Thyroid gland (tissue), 4 donors: ENCODE measurements at regions not wholly inside any gene's neighbourhood (a gene's known extent, or its start where the extent isn't known, plus 50 kb on each side); places are given as distances from the start of the nearest gene placed in this dataset.
"Not testable (repeated sequence)": the region's sequence is repeated elsewhere in the genome, so short reads cannot be mapped to it uniquely, and the experiment has no call there.

Experiments
- DNase-seq, 2 donors: peaks; one replicate each; pipeline ENCODE4 v3.0.0-alpha.2; 2019
- H3K27ac ChIP-seq, 3 donors: fragments of 200-600 bp; sonication (generic); 1 replicate in 2 of 3; 2 replicates in 1 of 3; pipeline ENCODE4 v1.5.1; 2016 to 2019; ENCODE audit warnings: mild to moderate bottlenecking in 1 of 3, moderate library complexity in 1 of 3
- H3K27me3 ChIP-seq: fragments of 200-600 bp; sonication (generic); one replicate; pipeline ENCODE4 v1.5.1; 2019
- H3K36me3 ChIP-seq, 2 donors: fragments of 200-600 bp; sonication (generic); one replicate each; pipeline ENCODE4 v1.5.1; 2016 to 2019
- H3K4me1 ChIP-seq, 2 donors: fragments of 200-600 bp; sonication (generic); one replicate each; pipeline ENCODE4 v1.5.1; 2017 to 2019
- H3K4me3 ChIP-seq, 3 donors: fragments of 200-600 bp; sonication (generic); replicated peaks in 1 of 3; 1 replicate in 2 of 3; 2 replicates in 1 of 3; pipeline ENCODE4 v1.5.1; 2016; ENCODE audit warnings: mild to moderate bottlenecking in 1 of 3
- H3K9me3 ChIP-seq: fragments of 200-600 bp; sonication (generic); one replicate; pipeline ENCODE4 v1.5.1; 2017
- POLR2A ChIP-seq, 2 donors: fragments of 450-650 bp; IDR thresholded peaks; one replicate each; pipeline ENCODE4 v1.6.1; 2017; ENCODE audit warnings: antibody characterized with exemption in 2 of 2, mild to moderate bottlenecking in 2 of 2, moderate library complexity in 1 of 2
- WGBS, 2 donors: methylation state at CpG; one replicate each; pipeline ENCODE4 v1.1.5; 2017; 5-methylcytosine and 5-hydroxymethylcytosine counted together
- intact Hi-C: fragments of 100-400 bp; cut with DNase I; formaldehyde crosslinking; loops from one replicate; pipeline ENCODE4 v1.15.1; 2023
- TF ChIP-seq, protein P1 (sequence below), 6 experiments: fragments of 200-600 bp in 3 of 6; fragments of 450-650 bp in 3 of 6; sonication (generic) in 3 of 6; IDR thresholded peaks; one replicate each; pipeline ENCODE4 v1.5.1; 2016 to 2019; ENCODE audit warnings: antibody characterized with exemption in 6 of 6, mild to moderate bottlenecking in 2 of 6, inconsistent platforms in 1 of 6, moderate library complexity in 1 of 6

DNA sequence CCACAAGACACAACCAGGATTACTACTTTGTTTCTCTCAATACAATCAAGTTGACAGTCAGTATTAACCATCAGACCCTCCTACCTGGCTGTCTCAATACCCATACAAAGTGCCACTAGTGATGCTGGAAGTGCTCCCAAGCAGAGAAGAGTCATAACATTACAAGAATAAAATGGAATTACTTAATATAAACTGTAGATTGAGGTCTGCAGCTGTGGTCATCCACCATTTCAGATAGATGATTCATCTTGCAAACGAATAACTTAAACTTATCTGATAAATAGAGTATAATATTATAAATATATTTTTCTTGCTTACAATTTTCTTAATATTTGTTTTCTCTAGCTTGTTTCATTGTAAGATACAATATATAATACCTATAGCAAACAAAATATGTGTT is 1034.2 kb upstream of the PCDH10 start:
- no peak overlapping the region for H3K4me3 ChIP-seq
- no peak for DNase-seq
- H3K4me1 ChIP-seq: no peaks in the 10 kb centered on the region
- TF ChIP-seq, protein P1, sequence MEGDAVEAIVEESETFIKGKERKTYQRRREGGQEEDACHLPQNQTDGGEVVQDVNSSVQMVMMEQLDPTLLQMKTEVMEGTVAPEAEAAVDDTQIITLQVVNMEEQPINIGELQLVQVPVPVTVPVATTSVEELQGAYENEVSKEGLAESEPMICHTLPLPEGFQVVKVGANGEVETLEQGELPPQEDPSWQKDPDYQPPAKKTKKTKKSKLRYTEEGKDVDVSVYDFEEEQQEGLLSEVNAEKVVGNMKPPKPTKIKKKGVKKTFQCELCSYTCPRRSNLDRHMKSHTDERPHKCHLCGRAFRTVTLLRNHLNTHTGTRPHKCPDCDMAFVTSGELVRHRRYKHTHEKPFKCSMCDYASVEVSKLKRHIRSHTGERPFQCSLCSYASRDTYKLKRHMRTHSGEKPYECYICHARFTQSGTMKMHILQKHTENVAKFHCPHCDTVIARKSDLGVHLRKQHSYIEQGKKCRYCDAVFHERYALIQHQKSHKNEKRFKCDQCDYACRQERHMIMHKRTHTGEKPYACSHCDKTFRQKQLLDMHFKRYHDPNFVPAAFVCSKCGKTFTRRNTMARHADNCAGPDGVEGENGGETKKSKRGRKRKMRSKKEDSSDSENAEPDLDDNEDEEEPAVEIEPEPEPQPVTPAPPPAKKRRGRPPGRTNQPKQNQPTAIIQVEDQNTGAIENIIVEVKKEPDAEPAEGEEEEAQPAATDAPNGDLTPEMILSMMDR (IDR thresholded peaks at IDR 0.05): no peak
- TF ChIP-seq POLR2A (IDR thresholded peaks at IDR 0.05): no peak
- H3K27ac ChIP-seq: no peak overlapping the region
- no peaks in the 10 kb centered on the region for H3K9me3 ChIP-seq
- WGBS, 2 donors: 0 to 39% methylated on average over 1 of the region's 1 CpG
- intact Hi-C loops: no loop called here
- no peaks in the 10 kb centered on the region for H3K27me3 ChIP-seq
- no peaks in the 10 kb centered on the region for H3K36me3 ChIP-seq

DNA sequence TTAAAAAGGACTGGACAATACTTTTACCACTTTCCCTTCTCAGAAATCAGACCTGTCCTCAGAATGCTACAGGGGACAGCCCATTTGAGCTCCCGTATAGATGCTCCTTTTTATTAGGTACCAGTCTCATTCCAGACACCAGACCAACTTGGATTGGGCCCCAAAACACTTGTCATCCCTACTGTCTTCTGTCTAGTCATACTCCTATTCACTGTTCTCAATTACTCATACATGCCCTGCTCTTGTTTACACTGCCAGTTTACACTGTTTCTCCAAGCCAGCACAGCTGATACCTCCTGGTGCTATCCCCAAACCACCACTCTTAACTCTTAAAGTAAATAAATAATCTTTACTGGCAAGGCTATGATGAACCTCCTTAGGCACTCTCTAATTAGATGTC is 1026.4 kb upstream of the PCDH10 start:
- H3K27ac ChIP-seq, H3K9me3 ChIP-seq, H3K4me1 ChIP-seq, intact Hi-C loops, H3K36me3 ChIP-seq, DNase-seq, H3K27me3 ChIP-seq, H3K4me3 ChIP-seq: not testable (repeated sequence)
- WGBS, 2 donors: 82 to 97% methylated on average over 1 of the region's 1 CpG

DNA sequence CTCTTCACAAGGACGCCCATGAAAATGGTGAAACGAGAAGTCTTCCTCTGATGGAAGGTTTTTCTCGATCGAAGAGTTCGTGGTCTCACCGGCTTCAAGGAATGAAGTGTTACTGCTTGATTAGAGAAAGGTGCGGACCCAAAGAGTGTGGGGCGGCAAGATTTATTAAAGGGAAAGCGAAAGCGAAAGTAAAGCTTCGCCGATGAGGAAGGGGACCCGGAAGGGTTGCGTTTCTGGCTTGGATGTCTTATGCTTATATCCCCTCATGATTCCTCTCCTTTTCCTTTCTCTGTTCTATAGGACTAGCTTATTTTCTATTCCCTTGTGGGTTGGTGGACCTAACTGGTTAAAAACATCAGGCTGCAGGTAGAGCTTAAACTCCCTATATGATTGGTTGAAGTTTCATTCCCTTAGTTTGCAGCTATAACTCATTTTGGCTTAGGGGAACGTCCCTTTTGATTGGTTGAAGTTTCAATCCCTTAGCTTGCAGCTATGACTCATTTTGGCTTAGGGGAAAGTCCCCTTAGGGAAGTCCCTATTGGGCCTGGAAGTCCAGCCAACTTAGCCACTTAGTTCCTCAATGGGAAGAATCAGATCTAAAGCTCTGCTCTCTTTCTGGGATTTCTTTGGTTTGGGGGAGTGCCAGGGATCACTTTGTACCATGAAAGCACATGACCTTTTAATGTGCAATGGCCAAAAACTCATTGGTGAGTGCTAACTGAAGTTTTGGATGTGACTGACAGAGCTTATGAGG is 1025.0 kb upstream of the PCDH10 start:
- TF ChIP-seq POLR2A (IDR thresholded peaks at IDR 0.05): no peak
- TF ChIP-seq, protein P1 (IDR thresholded peaks at IDR 0.05): no peak
- 87 to 89% methylated on average over 15 of the region's 15 CpGs for WGBS, 2 donors
- Histone ChIP-seq H3K27me3 (no peaks in the 10 kb centered on the region), H3K36me3 (no peaks in the 10 kb centered on the region), H3K27ac (no peak overlapping the region), H3K9me3 (no peaks in the 10 kb centered on the region), H3K4me1 (no peaks in the 10 kb centered on the region), H3K4me3 (no peak overlapping the region)
- DNase-seq: no peak
- intact Hi-C loops: no loop called here

DNA sequence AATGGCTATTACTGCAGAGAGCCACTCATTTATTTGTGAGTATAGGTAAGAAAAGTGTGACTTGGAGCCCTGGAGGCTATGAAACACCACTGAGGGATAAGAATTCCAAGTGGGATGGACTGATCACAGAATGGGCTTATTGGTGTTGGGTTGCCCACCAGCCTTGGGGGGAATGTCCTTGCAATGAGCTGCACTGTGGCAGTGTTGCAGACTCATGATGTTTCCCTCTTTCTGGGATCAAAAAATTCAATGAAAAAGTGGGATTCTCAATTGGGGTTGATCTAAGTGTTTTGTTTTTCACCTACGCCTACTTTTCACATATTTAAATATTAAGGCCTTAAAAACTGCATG is 1024.5 kb upstream of the PCDH10 start:
- Histone ChIP-seq H3K4me3 (no peak overlapping the region), H3K4me1 (no peaks in the 10 kb centered on the region), H3K27me3 (no peaks in the 10 kb centered on the region), H3K27ac (no peak overlapping the region), H3K36me3 (no peaks in the 10 kb centered on the region), H3K9me3 (no peaks in the 10 kb centered on the region)
- 86% methylated on average over 1 of the region's 1 CpG for WGBS, 2 donors
- DNase-seq: no peak
- TF ChIP-seq, protein P1 (IDR thresholded peaks at IDR 0.05): no peak
- TF ChIP-seq POLR2A (IDR thresholded peaks at IDR 0.05): no peak
- intact Hi-C loops: no loop called here

DNA sequence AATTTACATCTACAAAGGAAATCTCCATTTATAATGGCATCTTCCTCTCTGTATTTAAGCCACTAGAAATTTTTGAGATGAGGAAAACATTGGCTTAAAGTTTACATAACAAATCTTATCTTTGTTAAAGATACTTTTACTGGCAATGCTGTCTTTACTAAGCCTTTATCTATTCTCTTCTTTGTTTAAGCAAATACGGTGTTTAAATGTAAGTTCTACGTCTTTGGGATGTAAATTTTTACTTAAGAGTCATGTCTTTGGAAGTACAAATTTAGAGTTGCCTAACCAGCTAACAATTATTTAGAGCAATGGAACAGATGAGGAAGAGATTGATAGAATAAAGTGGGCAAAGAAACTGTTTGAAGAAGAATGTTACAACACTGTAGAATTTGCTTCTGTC is 1024.0 kb upstream of the PCDH10 start:
- Histone ChIP-seq H3K4me1 (no peaks in the 10 kb centered on the region), H3K36me3 (no peaks in the 10 kb centered on the region), H3K9me3 (no peaks in the 10 kb centered on the region), H3K27me3 (no peaks in the 10 kb centered on the region), H3K27ac (no peak overlapping the region), H3K4me3 (no peak overlapping the region)
- intact Hi-C loops: no loop called here
- TF ChIP-seq, protein P1 (IDR thresholded peaks at IDR 0.05): no peak
- TF ChIP-seq POLR2A (IDR thresholded peaks at IDR 0.05): no peak
- DNase-seq: no peak
- WGBS, 2 donors: 31 to 53% methylated on average over 2 of the region's 2 CpGs
